ENCODE measurements at regions not wholly inside any gene's neighbourhood (a gene's known extent, or its start where the extent isn't known, plus 50 kb on each side); places are given as distances from the start of the nearest gene placed in this dataset.

GRCh38 chr6:189676-190075 lies 102.6 kb upstream of the DUSP22 start:
- TF ChIP-seq CTCF (IDR thresholded peaks at IDR 0.05): no peak
- TF ChIP-seq EZH2 (IDR thresholded peaks at IDR 0.05; ENCODE audit: borderline replicate concordance, insufficient read depth, low read depth, low read length, poor library complexity, severe bottlenecking): no peak

Measured in B cell (primary cell).